ENCODE measurements at regions not wholly inside any gene's neighbourhood (a gene's known extent, or its start where the extent isn't known, plus 50 kb on each side); places are given as distances from the start of the nearest gene placed in this dataset.
A peak's percentile ranks its signal among the peaks of the same experiment; 100 is the strongest.

DNA sequence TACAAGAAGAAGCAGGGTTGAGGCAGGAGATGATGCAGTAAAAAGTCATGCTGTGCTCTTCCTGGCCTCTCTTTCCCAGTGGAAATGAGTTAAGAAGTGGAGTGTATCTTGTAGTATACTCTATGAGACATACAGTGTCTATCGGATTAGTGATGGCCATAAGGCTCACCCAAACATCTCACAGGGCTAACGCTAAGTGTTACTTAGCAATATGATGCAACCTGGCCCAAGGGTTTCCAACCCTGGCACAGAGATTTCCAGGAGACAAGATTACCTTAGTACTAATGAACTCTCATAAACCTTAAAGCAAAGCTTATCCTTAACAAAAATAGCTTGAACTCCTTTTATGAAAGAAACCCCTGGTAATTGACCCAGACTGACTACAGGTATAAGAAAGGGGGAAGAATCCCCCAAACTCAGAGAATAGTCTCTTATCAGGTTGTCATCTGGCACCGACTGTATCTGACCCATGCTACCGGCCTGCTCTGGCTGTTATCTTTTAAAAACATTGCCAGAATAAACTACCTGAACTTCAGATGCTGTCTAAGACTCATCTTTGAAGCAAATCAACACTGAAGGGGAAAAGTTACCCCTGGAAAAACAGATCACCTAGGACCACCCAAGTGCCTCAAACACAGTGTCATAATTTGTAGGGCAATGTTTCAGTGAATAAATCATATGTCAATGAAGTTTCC is 1002.0 kb downstream of the REEP3 start:
- TF ChIP-seq, protein P1, sequence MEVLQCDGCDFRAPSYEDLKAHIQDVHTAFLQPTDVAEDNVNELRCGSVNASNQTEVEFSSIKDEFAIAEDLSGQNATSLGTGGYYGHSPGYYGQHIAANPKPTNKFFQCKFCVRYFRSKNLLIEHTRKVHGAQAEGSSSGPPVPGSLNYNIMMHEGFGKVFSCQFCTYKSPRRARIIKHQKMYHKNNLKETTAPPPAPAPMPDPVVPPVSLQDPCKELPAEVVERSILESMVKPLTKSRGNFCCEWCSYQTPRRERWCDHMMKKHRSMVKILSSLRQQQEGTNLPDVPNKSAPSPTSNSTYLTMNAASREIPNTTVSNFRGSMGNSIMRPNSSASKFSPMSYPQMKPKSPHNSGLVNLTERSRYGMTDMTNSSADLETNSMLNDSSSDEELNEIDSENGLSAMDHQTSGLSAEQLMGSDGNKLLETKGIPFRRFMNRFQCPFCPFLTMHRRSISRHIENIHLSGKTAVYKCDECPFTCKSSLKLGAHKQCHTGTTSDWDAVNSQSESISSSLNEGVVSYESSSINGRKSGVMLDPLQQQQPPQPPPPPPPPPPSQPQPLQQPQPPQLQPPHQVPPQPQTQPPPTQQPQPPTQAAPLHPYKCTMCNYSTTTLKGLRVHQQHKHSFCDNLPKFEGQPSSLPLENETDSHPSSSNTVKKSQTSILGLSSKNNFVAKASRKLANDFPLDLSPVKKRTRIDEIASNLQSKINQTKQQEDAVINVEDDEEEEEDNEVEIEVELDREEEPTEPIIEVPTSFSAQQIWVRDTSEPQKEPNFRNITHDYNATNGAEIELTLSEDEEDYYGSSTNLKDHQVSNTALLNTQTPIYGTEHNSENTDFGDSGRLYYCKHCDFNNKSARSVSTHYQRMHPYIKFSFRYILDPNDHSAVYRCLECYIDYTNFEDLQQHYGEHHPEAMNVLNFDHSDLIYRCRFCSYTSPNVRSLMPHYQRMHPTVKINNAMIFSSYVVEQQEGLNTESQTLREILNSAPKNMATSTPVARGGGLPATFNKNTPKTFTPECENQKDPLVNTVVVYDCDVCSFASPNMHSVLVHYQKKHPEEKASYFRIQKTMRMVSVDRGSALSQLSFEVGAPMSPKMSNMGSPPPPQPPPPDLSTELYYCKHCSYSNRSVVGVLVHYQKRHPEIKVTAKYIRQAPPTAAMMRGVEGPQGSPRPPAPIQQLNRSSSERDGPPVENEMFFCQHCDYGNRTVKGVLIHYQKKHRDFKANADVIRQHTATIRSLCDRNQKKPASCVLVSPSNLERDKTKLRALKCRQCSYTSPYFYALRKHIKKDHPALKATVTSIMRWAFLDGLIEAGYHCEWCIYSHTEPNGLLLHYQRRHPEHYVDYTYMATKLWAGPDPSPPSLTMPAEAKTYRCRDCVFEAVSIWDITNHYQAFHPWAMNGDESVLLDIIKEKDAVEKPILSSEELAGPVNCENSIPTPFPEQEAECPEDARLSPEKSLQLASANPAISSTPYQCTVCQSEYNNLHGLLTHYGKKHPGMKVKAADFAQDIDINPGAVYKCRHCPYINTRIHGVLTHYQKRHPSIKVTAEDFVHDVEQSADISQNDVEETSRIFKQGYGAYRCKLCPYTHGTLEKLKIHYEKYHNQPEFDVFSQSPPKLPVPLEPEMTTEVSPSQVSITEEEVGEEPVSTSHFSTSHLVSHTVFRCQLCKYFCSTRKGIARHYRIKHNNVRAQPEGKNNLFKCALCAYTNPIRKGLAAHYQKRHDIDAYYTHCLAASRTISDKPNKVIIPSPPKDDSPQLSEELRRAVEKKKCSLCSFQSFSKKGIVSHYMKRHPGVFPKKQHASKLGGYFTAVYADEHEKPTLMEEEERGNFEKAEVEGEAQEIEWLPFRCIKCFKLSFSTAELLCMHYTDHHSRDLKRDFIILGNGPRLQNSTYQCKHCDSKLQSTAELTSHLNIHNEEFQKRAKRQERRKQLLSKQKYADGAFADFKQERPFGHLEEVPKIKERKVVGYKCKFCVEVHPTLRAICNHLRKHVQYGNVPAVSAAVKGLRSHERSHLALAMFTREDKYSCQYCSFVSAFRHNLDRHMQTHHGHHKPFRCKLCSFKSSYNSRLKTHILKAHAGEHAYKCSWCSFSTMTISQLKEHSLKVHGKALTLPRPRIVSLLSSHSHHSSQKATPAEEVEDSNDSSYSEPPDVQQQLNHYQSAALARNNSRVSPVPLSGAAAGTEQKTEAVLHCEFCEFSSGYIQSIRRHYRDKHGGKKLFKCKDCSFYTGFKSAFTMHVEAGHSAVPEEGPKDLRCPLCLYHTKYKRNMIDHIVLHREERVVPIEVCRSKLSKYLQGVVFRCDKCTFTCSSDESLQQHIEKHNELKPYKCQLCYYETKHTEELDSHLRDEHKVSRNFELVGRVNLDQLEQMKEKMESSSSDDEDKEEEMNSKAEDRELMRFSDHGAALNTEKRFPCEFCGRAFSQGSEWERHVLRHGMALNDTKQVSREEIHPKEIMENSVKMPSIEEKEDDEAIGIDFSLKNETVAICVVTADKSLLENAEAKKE (CRISPR knock-in tag; IDR thresholded peaks at IDR 0.05), result no peak
- TF ChIP-seq EZH2 (IDR thresholded peaks at IDR 0.05; ENCODE audit: low read depth, unreplicated experiment), result no peak
- no peak for TF ChIP-seq POLR2AphosphoS5 (IDR thresholded peaks at IDR 0.05; ENCODE audit: low read depth)
- no peak for TF ChIP-seq ZNF331 (CRISPR knock-in tag; IDR thresholded peaks at IDR 0.05; ENCODE audit: low read depth)
- no peak for TF ChIP-seq JUNB (IDR thresholded peaks at IDR 0.05; ENCODE audit: unreplicated experiment)
- no peak overlapping the region for H3K4me3 ChIP-seq
- no peak for DNase-seq (ENCODE audit: low spot score)
- no peaks in the 10 kb centered on the region for H3K79me2 ChIP-seq (replicated peaks; ENCODE audit: insufficient read depth)
- 0 out of 2 replicates have a peak overlapping the region, but pooled peaks have one; percentile 43 for H3K27ac Mint-ChIP-seq
- H2AFZ ChIP-seq, result peak overlapping the region; percentile 80
- no peak overlapping the region for H3K27ac ChIP-seq (ENCODE audit: low read depth)
- H3K36me3 Mint-ChIP-seq (ENCODE audit: low read depth), result no peaks in the 10 kb centered on the region
- no peak overlapping the region for H3K4me3 Mint-ChIP-seq
- H3K4me2 ChIP-seq, result no peak overlapping the region
- H3K4me1 Mint-ChIP-seq, result no peaks in the 10 kb centered on the region
- no peaks in the 10 kb centered on the region for H4K20me1 ChIP-seq (replicated peaks; ENCODE audit: insufficient read depth)
- H3K27me3 Mint-ChIP-seq (ENCODE audit: insufficient read depth, low read depth, poor library complexity), result no peaks in the 10 kb centered on the region
- H3F3A ChIP-seq (replicated peaks; ENCODE audit: low read depth), result no peaks in the 10 kb centered on the region
- no peak for ATAC-seq
- H3K9me3 Mint-ChIP-seq, result no peaks in the 10 kb centered on the region
- H3K9me2 ChIP-seq (ENCODE audit: insufficient read depth), result no peaks in the 10 kb centered on the region; the same call in 1 of the 2 replicates
- no peaks in the 10 kb centered on the region for H3K27me3 ChIP-seq (ENCODE audit: insufficient read depth)
- H3K36me3 ChIP-seq (ENCODE audit: insufficient read depth), result no peaks in the 10 kb centered on the region
- H3K4me1 ChIP-seq (ENCODE audit: insufficient read depth), result no peaks in the 10 kb centered on the region
